ENCODE measurements at regions not wholly inside any gene's neighbourhood (a gene's known extent, or its start where the extent isn't known, plus 50 kb on each side); places are given as distances from the start of the nearest gene placed in this dataset.
"Not testable (repeated sequence)": the region's sequence is repeated elsewhere in the genome, so short reads cannot be mapped to it uniquely, and the experiment has no call there.

DNA sequence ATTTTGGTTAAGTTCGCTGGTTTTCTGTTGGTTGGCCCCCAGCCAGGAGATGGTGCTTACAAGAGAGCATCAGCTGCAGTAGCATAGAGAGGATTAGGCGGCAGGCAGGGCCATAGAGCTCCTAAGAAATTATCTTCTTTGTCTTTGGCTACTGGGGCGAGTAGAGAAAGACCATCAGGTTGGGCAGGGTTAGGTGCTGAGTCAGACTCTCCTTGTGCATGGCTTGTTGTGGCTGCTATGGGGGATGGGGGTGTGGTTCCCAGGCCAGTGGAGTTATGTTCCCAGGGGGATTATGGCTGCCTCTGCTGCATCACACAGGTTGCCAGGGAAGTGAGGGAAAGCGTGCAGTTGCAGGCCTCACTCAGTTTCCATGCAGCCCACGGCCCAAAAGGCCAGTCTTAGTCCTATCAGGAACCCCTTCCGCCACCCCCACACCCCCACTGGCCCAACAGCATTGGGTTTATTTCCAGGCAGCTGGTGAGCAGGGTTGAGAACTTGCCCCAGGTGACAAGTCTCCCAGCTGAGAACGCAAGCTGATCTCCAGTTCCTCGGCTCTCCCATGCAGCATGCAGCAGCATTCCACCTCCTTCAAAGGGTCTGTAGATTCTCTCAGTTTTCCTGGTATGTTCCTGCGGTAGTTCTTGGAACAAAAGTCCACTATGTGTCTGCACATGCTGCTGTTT, 243.7 kb downstream of the UTRN start:
- DNase-seq (ENCODE audit: low read depth in 2 of 2, low spot score in 1 of 2) = no peak

DNA sequence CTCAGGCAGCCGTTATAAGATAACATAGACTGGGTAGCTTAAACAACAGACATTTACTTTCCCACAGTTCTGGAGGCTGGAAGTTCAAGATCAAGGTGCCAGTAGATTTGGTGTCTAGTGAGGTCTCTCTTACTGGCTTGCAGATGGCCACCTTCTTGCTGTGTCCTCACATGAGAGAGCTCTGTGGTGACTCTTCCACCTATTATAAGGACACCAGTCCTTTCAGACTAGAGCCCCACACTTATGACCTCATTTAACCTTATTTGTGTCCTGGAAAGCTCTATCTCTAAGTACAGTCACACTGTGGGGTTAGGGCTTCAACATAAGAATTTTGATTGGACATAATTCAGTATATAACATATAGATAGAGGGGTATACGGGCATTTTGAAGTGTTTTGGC, 245.0 kb downstream of the UTRN start:
- no peak for DNase-seq (ENCODE audit: low read depth in 2 of 2, low spot score in 1 of 2)

DNA sequence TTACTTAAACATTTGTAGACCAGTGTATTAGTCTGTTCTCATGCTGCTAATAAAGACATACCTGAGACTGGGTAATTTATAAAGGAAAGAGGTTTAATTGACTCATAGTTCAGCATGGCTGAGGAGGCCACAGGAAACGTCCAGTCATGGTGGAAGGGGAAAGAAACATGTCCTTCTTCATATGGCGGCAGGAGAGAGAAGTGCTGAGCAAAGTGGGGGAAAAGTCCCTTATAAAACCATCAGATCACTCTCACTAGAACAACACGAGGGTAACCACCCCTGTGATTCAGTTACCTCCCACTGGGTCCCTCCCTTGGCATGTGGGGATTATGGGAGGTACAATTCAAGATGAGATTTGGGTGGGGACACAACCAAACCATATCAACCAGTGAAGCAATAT, 247.1 kb downstream of the UTRN start:
- DNase-seq (ENCODE audit: low read depth in 2 of 2, low spot score in 1 of 2) = not testable (repeated sequence)

DNA sequence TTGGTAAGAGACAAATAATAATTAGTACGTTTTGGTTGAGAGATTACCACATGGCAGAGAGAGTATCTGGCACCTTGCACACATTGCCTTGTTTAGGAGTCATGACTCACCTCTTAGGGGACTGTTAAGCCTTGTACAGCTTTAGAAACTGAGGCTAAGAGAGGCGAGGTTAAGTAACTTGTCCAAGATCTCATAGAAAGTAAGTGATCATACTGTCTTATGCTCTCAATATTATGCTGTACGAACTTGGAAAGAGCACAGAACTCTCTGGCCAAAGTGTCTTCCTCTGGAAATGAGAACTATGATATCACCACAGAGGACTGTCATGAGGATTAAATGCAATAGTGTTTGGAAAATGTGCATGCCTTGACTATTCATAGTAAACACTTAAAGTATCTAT, 249.0 kb downstream of the UTRN start:
- no peak for DNase-seq (ENCODE audit: low read depth in 2 of 2, low spot score in 1 of 2)

DNA sequence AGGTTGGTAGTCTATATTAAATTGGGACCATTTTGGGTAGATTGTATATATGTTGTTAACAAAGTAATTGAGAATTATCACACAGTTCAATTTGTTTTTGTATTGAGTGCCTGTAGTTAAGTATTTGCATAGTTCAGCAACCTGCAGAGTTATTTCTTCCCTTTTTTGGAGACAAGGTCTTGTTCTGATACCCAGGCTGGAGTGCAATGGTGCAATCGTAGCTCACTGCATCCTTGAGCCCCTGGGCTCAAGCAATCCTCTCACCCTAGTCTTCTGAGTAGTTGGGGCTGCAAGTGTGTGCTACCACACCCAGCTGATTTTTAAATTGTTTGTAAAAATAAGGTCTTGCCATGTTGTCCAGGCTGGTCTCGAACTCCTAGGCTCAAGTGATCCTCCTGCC, 250.5 kb downstream of the UTRN start:
- DNase-seq (ENCODE audit: low read depth in 2 of 2, low spot score in 1 of 2) = no peak

DNA sequence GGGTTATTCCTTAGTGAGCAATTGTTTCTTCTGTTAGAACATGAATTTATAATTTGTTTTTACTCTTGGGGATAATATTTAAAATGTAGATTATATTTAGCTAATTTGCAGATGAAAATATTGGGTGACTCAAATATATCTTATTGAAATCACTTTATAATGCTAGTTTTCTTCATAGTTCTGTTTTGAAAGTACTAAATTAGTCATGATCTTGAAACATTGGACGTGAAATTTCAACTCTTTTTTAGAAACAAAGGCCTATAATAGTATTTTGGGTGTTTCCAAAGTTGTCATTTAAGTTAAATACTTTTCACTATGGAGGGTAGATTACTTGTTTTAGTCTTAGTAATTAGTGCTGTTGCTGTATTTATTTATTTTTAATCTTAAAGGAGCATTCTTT, 250.9 kb downstream of the UTRN start:
- no peak for DNase-seq (ENCODE audit: low read depth in 2 of 2, low spot score in 1 of 2)

DNA sequence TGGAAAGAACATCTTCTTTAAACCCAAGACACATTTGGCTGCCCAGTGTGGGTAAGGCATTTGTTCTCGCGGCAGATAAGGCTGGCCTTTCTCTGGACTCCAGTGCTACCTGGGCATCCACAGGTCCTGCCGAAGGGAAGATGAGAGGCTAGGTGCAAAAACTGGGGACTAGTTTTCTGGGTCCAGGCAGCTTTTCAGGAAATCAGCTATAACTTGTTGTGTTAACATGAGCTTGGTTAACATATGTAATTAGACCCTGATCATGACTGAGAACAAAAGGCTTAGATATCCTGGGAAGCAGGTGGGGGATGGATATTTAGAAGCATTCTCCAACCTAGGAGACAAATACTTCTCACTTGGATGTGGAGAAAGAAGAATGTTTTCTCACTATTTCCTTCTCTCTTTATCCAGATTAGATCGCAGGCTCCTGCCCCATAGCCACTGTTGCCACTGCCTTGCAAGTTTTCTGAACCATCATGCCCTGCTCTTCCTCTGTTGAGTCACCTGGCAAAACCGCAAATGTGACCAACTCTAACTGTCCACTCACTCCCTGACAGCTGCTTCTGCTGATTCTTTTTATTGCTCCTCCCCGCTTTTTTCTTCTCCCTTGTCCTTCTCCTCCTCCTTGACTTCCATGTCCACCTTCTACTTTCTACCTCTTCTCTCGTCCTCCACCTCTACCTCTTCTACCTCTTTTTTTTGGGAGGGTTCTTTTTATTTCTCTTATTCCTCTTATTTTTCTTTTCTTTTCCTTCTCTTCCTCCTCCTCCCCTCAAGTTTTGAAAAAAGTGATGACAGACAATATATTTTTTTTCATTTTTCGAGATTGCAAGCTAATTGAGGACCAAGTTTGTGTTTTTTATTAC, 258.1 kb downstream of the UTRN start:
- no peak for DNase-seq (ENCODE audit: low read depth in 2 of 2, low spot score in 1 of 2)

DNA sequence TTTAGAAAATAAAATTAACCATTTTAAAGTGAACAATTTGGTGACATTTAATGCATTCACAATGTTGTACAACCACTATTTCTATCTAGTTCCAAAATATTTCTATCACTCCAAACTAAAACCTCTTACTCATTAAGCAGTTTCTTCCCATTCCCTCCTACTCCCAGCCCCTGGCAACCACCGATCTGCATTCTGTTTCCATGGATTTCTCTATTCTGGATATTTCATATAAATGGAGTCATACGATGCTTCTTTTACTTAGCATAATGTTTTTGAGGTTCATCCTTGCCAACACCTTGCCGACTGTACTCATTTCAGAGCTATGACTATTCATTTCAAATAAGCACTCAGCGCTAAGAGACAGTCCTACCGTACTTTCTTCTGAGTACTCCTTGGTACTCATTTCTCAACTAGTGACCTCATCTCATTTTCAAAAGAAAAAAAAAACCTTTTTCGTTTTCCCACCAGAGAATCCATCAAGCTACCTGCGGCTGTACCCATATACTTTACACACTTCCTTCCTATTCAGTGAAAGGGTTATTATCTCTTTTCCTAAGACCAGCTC, 259.2 kb downstream of the UTRN start:
- no peak for DNase-seq (ENCODE audit: low read depth in 2 of 2, low spot score in 1 of 2)

DNA sequence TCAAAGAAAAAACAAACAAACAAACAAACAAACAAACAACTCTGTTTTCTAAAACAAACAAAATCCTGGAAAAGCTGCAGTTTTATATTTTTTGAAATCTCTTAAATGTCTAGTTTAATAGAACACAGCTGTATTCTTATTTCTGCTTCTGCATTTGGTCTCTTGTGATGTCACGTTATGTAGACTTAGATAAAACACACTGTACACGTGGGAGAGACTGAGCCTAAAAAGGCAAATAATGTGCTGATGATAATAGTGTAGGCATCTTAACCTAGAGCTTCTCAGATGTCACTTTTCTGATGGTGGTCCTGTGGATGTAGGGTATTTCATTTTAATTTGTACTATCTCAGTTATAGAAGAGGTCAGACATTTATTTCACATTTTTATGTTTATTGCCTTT, 261.7 kb downstream of the UTRN start:
- DNase-seq (ENCODE audit: low read depth in 2 of 2, low spot score in 1 of 2) = no peak

DNA sequence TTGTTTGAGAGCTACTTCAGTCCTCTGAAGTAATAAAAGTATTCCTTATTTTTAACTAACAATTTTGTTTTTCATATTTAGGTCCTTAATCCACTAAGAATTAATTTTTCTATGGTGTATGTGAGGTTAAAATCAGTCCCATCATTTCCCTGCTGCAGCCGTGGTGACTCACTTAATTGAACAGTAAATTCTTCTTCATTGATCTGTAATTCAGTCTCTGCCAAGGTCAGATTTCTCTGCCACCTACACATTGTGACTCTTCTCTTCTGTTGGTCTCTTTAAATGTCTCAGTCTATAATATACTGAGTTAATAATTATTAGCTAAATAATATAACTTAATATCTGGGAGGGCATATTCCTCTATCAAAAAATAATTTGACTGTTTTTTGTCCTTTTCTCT, 262.3 kb downstream of the UTRN start:
- DNase-seq (ENCODE audit: low read depth in 2 of 2, low spot score in 1 of 2) = no peak

DNA sequence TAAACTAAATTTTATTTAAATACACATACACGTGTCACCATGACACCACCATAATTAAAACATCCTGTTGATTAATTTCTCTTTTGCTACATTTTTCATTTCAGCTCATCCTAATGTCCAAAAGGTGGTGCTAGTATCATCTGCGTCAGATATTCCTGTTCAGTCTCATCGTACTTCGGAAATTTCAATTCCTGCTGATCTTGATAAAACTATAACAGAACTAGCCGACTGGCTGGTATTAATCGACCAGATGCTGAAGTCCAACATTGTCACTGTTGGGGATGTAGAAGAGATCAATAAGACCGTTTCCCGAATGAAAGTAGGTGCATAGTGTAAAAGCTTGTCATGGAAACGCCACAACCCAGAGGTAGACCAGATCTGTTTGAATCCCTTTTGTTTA, 263.4 kb downstream of the UTRN start:
- DNase-seq (ENCODE audit: low read depth in 2 of 2, low spot score in 1 of 2) = no peak

DNA sequence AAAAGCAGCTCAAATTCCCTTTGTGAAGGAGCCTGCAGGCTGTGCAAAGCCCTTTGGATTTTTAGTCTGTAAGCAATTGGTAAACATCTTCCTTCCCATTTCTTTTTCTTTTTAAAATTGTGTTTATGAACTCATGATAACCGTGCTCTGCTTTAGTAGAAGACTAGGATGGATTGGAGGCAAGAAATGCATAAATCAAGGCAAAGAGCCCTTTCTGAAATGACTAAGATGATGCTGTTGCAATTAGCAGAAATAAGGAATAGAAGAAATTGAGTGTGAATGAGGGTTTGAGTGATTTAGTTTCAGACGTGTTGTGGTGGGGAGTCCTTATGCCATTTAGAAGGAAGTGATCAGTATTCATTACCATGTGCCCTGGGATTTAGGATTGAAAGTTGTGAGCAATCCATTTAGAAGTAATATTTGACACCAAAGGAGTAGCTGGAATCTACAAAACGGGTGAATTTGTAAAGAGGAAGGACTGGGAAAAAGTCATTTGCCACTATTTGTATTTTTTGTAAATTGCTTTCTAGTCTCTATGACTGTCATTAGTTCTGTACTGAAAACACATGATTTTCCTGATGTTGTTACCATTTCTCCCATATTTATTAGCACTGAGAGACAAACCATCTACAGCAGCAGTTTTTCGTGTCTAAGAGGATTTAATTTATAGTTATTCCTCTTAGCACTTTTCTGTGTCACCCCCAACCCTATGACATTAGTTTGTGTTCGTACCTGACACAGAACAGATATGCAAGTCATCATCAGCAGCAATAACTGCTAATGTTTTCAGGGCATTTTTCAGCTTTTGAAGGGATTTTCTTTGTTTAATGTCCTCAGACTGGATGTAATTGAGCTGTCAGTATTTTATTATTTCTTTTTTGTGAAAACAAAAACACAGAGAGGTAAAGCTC, 265.0 kb downstream of the UTRN start:
- DNase-seq (ENCODE audit: low read depth in 2 of 2, low spot score in 1 of 2) = no peak

DNA sequence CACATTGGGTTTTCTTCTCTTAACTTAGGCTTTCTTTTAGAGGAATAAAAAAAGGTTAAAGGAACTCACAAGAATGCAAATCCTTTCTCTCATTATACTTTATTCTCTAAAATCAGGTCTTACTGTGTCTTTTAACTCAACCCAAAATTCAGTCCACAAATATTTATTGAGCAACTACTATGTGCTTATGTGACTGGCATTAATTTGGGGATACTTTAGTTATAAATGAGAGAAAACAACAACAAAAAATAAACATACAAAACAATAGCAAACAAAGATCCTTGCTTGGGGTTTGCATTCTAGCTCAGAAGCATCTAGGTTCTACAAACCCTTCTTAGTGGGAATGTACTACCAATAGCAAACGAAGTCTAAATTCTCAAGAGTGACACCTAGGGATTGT, 266.2 kb downstream of the UTRN start:
- no peak for DNase-seq (ENCODE audit: low read depth in 2 of 2, low spot score in 1 of 2)

DNA sequence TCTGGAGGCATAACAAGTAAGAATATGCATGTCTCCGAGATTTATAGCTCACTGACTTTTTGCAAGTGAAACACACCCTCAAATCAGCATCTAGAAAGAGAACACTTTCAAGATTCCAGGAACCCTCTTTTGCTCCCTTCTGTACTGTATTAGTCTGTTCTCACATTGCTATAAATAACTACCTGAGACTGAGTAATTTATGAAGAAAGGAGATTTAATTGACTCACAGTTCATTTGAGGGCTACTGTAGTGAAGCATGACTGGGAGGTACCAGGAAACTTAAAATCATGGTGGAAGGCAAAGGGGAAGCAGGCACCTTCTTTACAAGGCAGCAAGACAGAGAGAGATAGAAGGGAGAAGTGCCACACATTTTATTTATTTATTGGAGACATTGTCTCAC, 269.9 kb downstream of the UTRN start:
- no peak for DNase-seq (ENCODE audit: low read depth in 2 of 2, low spot score in 1 of 2)

DNA sequence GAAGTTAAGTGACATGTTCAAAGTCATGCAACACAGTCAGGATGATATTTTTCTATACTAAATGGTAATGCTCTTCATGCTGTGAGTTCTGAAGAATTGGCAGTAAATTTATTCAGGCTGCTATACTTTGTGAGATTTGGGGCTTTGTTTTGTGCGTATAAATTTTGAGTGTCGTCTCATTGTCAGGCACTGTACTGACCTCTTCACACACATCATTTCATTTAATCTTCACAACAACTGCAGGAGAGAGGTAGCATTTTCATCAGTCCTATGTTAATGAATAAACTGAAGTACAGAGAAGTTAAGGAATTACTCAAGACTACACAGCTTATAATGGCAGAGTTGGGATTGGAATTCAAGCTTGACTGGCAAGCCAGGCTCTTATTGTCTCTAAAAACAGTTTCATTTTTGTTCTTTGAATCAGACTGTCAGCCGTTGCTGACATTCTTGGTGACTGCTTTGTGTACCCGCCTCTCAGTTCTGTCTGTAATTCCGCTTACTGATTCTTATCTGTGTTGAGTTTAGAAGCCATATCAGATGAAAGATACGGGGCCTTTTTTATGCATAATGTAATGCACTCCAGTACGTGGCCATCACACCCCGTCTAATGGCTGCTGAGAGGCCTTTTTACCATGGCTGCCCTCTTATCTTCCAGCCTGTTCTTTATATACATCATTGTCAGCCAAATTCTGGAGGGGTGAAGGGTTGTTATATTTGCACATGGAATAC, 274.9 kb downstream of the UTRN start:
- DNase-seq (ENCODE audit: low read depth in 2 of 2, low spot score in 1 of 2) = no peak

DNA sequence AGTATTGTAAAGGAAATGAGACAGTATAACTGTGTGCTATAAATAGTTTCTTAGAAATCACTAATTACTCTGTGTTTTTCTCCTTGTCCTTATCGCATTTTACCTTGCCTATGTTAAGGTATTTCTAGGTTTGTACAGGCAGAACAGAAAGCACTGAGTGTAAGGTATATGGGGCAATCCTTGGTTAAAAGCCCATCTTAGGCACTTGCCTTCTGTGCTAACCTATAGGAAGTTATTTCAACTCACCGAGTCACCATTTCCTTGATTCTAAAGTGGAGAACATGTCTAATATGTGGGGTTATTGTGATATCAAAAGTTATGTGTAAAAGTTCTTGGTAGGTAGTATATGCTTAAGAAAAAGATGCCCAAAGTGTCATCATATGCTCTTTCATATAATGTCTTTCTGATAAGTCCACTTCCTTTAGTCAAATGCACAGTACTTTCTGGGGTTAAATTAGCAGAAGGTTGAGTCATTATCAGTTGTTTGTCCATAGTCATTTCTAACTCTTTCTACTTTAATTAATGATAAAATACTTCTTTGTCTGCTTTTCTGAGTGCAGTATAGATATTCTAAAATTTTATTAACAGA, 276.4 kb downstream of the UTRN start:
- no peak for DNase-seq (ENCODE audit: low read depth in 2 of 2, low spot score in 1 of 2)

DNA sequence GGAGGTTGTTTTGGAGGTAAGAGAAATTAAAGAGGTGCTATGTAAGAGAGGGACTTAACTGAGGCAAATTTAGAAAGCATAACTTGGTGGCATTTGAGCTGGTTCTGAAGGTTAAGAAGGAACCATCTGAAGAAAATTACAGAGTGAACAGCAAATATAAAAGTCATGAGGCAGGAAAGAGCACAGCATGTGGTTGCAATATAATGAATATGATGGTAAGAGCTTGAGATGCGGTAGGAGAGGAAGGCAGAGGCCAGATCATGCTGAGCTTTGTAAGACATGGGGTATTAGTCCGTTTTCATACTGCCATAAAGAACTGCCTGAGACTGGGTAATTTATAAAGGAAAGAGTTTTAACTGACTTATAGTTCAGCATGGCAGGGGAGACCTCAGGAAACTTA, 279.1 kb downstream of the UTRN start:
- no peak for DNase-seq (ENCODE audit: low read depth in 2 of 2, low spot score in 1 of 2)

DNA sequence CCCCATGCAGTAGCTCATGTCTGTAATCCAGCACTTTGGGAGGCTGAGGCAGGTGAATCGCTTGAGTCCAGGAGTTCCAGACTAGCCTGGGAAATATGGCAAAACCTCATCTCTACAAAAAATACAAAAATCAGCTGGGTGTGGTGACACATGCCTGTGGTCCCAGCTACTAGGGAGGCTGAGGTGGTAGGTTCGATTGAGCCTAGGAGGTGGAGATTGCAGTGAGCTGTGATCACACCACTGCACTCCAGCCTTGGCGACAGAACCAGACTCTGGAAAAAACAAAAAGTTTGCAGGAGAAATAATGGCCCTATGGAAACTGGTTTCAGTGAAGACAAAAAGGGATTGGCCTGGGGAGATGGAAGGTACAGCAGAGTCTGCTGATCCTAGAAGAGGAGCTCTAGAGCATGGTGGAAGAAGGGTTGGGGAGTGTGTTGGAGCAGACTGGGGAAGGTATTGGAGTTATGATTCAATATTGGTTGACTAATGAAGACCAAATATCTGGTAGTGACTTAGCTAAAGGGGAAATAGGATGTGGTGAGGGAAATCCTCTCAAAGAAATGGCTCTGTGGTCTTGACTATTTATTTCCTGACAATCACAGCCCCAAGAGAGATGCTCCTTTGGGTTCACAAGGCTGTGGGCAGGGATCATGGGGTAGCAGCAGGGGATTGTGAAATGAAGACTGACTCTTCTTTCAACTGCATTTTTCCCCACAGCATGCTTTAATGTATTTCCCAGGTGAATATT, 281.9 kb downstream of the UTRN start:
- no peak for DNase-seq (ENCODE audit: low read depth in 2 of 2, low spot score in 1 of 2)

DNA sequence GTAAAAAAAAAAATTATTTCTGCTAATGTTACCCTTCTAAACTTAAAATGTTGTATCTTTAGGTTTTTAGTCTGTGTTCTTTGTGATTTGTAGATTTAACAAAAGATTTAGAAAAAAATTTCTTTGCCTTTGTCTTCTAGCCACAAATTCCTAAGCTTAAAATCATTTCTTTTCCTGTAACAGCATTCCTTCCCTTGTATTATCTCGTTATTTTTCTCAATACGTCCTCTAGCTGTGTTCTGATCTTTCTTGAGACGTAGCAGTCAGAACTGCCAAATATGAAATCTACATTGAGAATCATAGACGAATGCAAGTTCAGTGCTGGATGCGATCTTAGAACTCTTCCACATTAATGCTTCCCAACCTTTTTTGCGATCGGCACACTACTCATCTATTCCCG, 283.1 kb downstream of the UTRN start:
- DNase-seq (ENCODE audit: low read depth in 2 of 2, low spot score in 1 of 2) = no peak

DNA sequence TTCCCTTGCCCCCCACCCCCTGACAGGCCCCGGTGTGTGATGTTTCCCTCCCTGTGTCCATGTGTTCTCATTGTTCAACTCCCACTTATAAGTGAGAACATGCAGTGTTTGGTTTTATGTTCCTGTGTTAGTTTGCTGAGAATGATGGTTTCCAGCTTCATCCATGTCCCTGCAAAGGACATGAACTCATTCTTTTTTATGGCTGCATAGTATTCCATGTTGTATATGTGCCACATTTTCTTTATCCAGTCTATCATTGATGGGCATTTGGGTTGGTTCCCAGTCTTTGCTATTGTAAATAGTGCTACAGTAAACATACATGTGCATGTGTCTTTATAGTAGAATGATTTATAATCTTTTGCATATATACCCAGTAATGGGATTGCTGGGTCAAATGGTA, 287.4 kb downstream of the UTRN start:
- DNase-seq (ENCODE audit: low read depth in 2 of 2, low spot score in 1 of 2) = not testable (repeated sequence)

All from stimulated activated CD8-positive, alpha-beta memory T cell treated with anti-CD3 and anti-CD28 coated beads, Interleukin-4, amount 100 ng/mL, for 4 hours (primary cell).